ENCODE measurements at regions not wholly inside any gene's neighbourhood (a gene's known extent, or its start where the extent isn't known, plus 50 kb on each side); places are given as distances from the start of the nearest gene placed in this dataset.

GRCh38 chr9:86589730-86590129 lies 235.5 kb upstream of the TUT7 start:
- Histone ChIP-seq H4K20me1 (ENCODE audit: insufficient read depth) (no peaks in the 10 kb centered on the region), H3F3A (replicated peaks; ENCODE audit: insufficient read depth) (no peaks in the 10 kb centered on the region), H3K9ac (no peak overlapping the region), H3K27ac (ENCODE audit: low read depth in 2 of 2, low read length in 1 of 2) (no peak overlapping the region), H3K9me2 (no peaks in the 10 kb centered on the region), H3K4me2 (no peak overlapping the region), H2AFZ (ENCODE audit: low read depth) (no peak overlapping the region), H3K4me1 (ENCODE audit: control insufficient read depth in 1 of 2, insufficient read depth in 2 of 2, low read depth in 1 of 2, low read length in 1 of 2) (no peaks in the 10 kb centered on the region), H3K36me3 (replicated peaks in 1 of 2; ENCODE audit: control insufficient read depth in 1 of 2, insufficient read depth in 2 of 2, low read length in 1 of 2) (no peaks in the 10 kb centered on the region), H3K4me3 (ENCODE audit: low read depth in 2 of 2, low read length in 1 of 2) (no peak overlapping the region), H3K79me2 (ENCODE audit: insufficient read depth) (no peaks in the 10 kb centered on the region), H3K9me3 (no peaks in the 10 kb centered on the region), H3K27me3 (ENCODE audit: insufficient read depth) (no peaks in the 10 kb centered on the region)
- 84% methylated on average over 11 of the region's 11 CpGs for WGBS (ENCODE audit: low lambda C conversion rate)
- TF ChIP-seq ZBTB33 (IDR thresholded peaks at IDR 0.05; ENCODE audit: borderline replicate concordance, low read depth) (no peak), MEF2A (IDR thresholded peaks at IDR 0.05; ENCODE audit: borderline replicate concordance, low read depth) (no peak), POLR2AphosphoS5 (IDR thresholded peaks at IDR 0.05; ENCODE audit: low read depth, low read length) (no peak), IRF3 (IDR thresholded peaks at IDR 0.05; ENCODE audit: low read depth, low read length) (no peak), SIN3A (IDR thresholded peaks at IDR 0.05; ENCODE audit: borderline replicate concordance, low read depth, low read length) (no peak), SMC3 (IDR thresholded peaks at IDR 0.05; ENCODE audit: low read depth, low read length) (no peak), MAX (IDR thresholded peaks at IDR 0.05; ENCODE audit: low read depth) (no peak), ELF1 (IDR thresholded peaks at IDR 0.05) (no peak), GATA2 (CRISPR knock-in tag; IDR thresholded peaks at IDR 0.05) (no peak), USF2 (IDR thresholded peaks at IDR 0.05; ENCODE audit: borderline replicate concordance, low read depth, low read length) (no peak)
- ChIA-PET POLR2A (no interaction called here), CTCF (interaction anchor here (1.8 kb wide), 1 partner anchor 11 kb away, joined by 4 read pairs; no protein-coding TSS in a partner anchor)
- no peak for DNase-seq

GRCh38 chr9:86589273-86589672 lies 235.1 kb upstream of the TUT7 start:
- H2AFZ ChIP-seq (ENCODE audit: low read depth), result no peak overlapping the region
- no peaks in the 10 kb centered on the region for H3K27me3 ChIP-seq (ENCODE audit: insufficient read depth)
- H3K79me2 ChIP-seq (ENCODE audit: insufficient read depth), result no peaks in the 10 kb centered on the region
- CTCF ChIA-PET, result interaction anchor here (1.8 kb wide), 1 partner anchor 11 kb away, joined by 4 read pairs; no protein-coding TSS in a partner anchor
- POLR2A ChIA-PET, result no interaction called here
- no peaks in the 10 kb centered on the region for H3F3A ChIP-seq (replicated peaks; ENCODE audit: insufficient read depth)
- DNase-seq, result no peak
- no peaks in the 10 kb centered on the region for H3K36me3 ChIP-seq (replicated peaks in 1 of 2; ENCODE audit: control insufficient read depth in 1 of 2, insufficient read depth in 2 of 2, low read length in 1 of 2)
- 77% methylated on average over 6 of the region's 6 CpGs for WGBS (ENCODE audit: low lambda C conversion rate)
- no peak overlapping the region for H3K27ac ChIP-seq (ENCODE audit: low read depth in 2 of 2, low read length in 1 of 2)
- no peaks in the 10 kb centered on the region for H3K9me3 ChIP-seq
- no peak overlapping the region for H3K4me2 ChIP-seq
- no peaks in the 10 kb centered on the region for H3K4me1 ChIP-seq (ENCODE audit: control insufficient read depth in 1 of 2, insufficient read depth in 2 of 2, low read depth in 1 of 2, low read length in 1 of 2)
- no peak for TF ChIP-seq USF2 (IDR thresholded peaks at IDR 0.05; ENCODE audit: borderline replicate concordance, low read depth, low read length)
- no peak for TF ChIP-seq ZBTB33 (IDR thresholded peaks at IDR 0.05; ENCODE audit: borderline replicate concordance, low read depth)
- no peak for TF ChIP-seq SIN3A (IDR thresholded peaks at IDR 0.05; ENCODE audit: borderline replicate concordance, low read depth, low read length)
- no peak for TF ChIP-seq NFIC (IDR thresholded peaks at IDR 0.05; ENCODE audit: borderline replicate concordance)
- TF ChIP-seq RAD21 (IDR thresholded peaks at IDR 0.05; ENCODE audit: low read length), result no peak
- TF ChIP-seq CHD2 (IDR thresholded peaks at IDR 0.05; ENCODE audit: low read length, partially characterized antibody), result no peak
- TF ChIP-seq EP300 (IDR thresholded peaks at IDR 0.05; ENCODE audit: borderline replicate concordance in 1 of 2, low read depth in 1 of 2, low read length in 1 of 2), result no peak
- no peak for TF ChIP-seq MAX (IDR thresholded peaks at IDR 0.05; ENCODE audit: low read depth)
- TF ChIP-seq NRF1 (IDR thresholded peaks at IDR 0.05; ENCODE audit: low read depth, low read length), result no peak
- TF ChIP-seq EZH2phosphoT487 (IDR thresholded peaks at IDR 0.05; ENCODE audit: borderline replicate concordance, low read depth), result no peak
- no peak for TF ChIP-seq MEF2A (IDR thresholded peaks at IDR 0.05; ENCODE audit: borderline replicate concordance, low read depth)
- TF ChIP-seq FOXJ3 (CRISPR knock-in tag; IDR thresholded peaks at IDR 0.05), result no peak
- TF ChIP-seq TCF12 (IDR thresholded peaks at IDR 0.05), result no peak
- TF ChIP-seq GABPA (IDR thresholded peaks at IDR 0.05; ENCODE audit: low read depth), result no peak
- no peak for TF ChIP-seq POLR2AphosphoS5 (IDR thresholded peaks at IDR 0.05; ENCODE audit: low read depth, low read length)
- TF ChIP-seq SMC3 (IDR thresholded peaks at IDR 0.05; ENCODE audit: low read depth, low read length), result no peak
- no peaks in the 10 kb centered on the region for H4K20me1 ChIP-seq (ENCODE audit: insufficient read depth)
- no peak overlapping the region for H3K9ac ChIP-seq
- no peak overlapping the region for H3K4me3 ChIP-seq (ENCODE audit: low read depth in 2 of 2, low read length in 1 of 2)
- no peaks in the 10 kb centered on the region for H3K9me2 ChIP-seq

Measured in SK-N-SH (cell line).